MCF 10A (cell line): ENCODE measurements at regions not wholly inside any gene's neighbourhood (a gene's known extent, or its start where the extent isn't known, plus 50 kb on each side); places are given as distances from the start of the nearest gene placed in this dataset. TPM values are rescaled to one million over a fixed set of nuclear protein-coding genes. Genes with fewer than 3 reads are reported as not detected.

Experiments
- BruUV-seq: library from RNA; stranded (reverse); fragments of 400-500 nt; replicated peaks from 2 replicates; lab custom pipeline; 2021; lab: Mats Ljungman, UMichigan
- CTCF ChIA-PET: fragments of 300-600 bp; sonication (Branson Sonifier 250); formaldehyde crosslinking; extraction: SDS; loops from one replicate; lab custom pipeline; 2021; ENCODE audit warnings: antibody characterized with exemption, inconsistent platforms; lab: Yijun Ruan, JAX
- POLR2A ChIA-PET: fragments of 300-600, 350-650 bp; sonication (Branson Sonifier 250); formaldehyde crosslinking; extraction: SDS; loops from one replicate; lab custom pipeline; 2020; ENCODE audit warnings: antibody characterized with exemption, inconsistent platforms; lab: Yijun Ruan, JAX
- DNase-seq: peaks from one replicate; pipeline ENCODE4 v3.0.0-alpha.2; 2018; ENCODE audit not compliant: unreplicated experiment
- H3K27ac Mint-ChIP-seq: one replicate; pipeline ENCODE4 v1.8.0; 2022; ENCODE audit warnings: mild to moderate bottlenecking, low read depth, mixed read lengths; ENCODE audit not compliant: unreplicated experiment
- H3K27me3 Mint-ChIP-seq: one replicate; pipeline ENCODE4 v1.8.0; 2022; ENCODE audit warnings: mixed read lengths; ENCODE audit not compliant: insufficient read depth, unreplicated experiment
- H3K36me3 Mint-ChIP-seq: one replicate; pipeline ENCODE4 v1.8.0; 2022; ENCODE audit warnings: mild to moderate bottlenecking, moderate library complexity, mixed read lengths; ENCODE audit not compliant: insufficient read depth, unreplicated experiment
- H3K4me1 Mint-ChIP-seq: one replicate; pipeline ENCODE4 v1.8.0; 2022; ENCODE audit warnings: mixed read lengths; ENCODE audit not compliant: insufficient read depth, unreplicated experiment
- H3K4me3 Mint-ChIP-seq: one replicate; pipeline ENCODE4 v1.8.0; 2022; ENCODE audit warnings: mild to moderate bottlenecking, moderate library complexity, mixed read lengths; ENCODE audit not compliant: unreplicated experiment
- H3K9me3 Mint-ChIP-seq: one replicate; pipeline ENCODE4 v1.8.0; 2022; ENCODE audit warnings: mixed read lengths; ENCODE audit not compliant: unreplicated experiment
- intact Hi-C: fragments of 100-400 bp; cut with micrococcal nuclease; formaldehyde crosslinking; loops from 2 replicates; pipeline ENCODE4 v1.14.1; 2022
- microRNA-seq: library from miRNA; unstranded; fragments of <30 nt; microRNA quantifications from one replicate; pipeline ENCODE4 v1.2.0, GENCODE V29; 2022
- TF ChIP-seq, protein P1 (sequence below): fragments of 200-600 bp; IDR thresholded peaks from one replicate; pipeline ENCODE4 v1.8.0; 2022; ENCODE audit warnings: antibody characterized with exemption, mild to moderate bottlenecking; ENCODE audit not compliant: unreplicated experiment

DNA sequence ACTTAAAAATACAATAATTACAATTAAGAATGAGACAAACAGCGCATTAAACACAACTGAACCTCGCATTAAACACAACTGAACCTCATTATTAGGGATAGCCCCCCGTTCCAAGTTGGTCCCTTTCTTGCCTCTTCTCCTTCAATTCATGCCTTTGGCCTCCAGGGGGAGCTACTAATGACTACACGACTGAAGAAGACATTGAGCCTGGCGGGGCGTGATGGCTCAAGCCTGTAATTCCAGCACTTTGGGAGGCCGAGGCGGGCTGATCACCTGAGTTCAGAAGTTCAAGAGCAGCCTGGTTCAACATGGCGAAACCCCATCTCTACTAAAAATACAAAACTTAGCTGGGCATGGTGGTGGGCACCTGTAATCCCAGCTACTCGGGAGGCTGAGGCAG is 56.4 kb upstream of the NWD2 start:
- no peaks in the 10 kb centered on the region for H3K27me3 Mint-ChIP-seq
- no peak overlapping the region for H3K4me3 Mint-ChIP-seq
- intact Hi-C loops: no loop called here
- DNase-seq: peak; percentile 6
- H3K36me3 Mint-ChIP-seq: no peaks in the 10 kb centered on the region
- ChIA-PET POLR2A (no interaction called here), CTCF (interaction anchor here (0.7 to 1.2 kb wide), 2 partner anchors 14 to 22 kb away, joined by 3 read pairs; no protein-coding TSS in a partner anchor)
- no peak overlapping the region for H3K27ac Mint-ChIP-seq
- BruUV-seq: no TSS peak
- H3K9me3 Mint-ChIP-seq: peaks cover 12% of the 10 kb centered on the region
- H3K4me1 Mint-ChIP-seq: no peaks in the 10 kb centered on the region
- TF ChIP-seq, protein P1, sequence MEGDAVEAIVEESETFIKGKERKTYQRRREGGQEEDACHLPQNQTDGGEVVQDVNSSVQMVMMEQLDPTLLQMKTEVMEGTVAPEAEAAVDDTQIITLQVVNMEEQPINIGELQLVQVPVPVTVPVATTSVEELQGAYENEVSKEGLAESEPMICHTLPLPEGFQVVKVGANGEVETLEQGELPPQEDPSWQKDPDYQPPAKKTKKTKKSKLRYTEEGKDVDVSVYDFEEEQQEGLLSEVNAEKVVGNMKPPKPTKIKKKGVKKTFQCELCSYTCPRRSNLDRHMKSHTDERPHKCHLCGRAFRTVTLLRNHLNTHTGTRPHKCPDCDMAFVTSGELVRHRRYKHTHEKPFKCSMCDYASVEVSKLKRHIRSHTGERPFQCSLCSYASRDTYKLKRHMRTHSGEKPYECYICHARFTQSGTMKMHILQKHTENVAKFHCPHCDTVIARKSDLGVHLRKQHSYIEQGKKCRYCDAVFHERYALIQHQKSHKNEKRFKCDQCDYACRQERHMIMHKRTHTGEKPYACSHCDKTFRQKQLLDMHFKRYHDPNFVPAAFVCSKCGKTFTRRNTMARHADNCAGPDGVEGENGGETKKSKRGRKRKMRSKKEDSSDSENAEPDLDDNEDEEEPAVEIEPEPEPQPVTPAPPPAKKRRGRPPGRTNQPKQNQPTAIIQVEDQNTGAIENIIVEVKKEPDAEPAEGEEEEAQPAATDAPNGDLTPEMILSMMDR: no peak

Small RNA genes in the stretch of these regions (microRNA-seq; reads per million reads assigned to microRNA genes)
- not detected for gene MIR1255B1
